ENCODE measurements at regions not wholly inside any gene's neighbourhood (a gene's known extent, or its start where the extent isn't known, plus 50 kb on each side); places are given as distances from the start of the nearest gene placed in this dataset.
A peak's percentile ranks its signal among the peaks of the same experiment; 100 is the strongest.

- DNase-seq = no peak
Measured at GRCh38 chr9:131809941-131810344, 70.1 kb upstream of the RAPGEF1 start.

GRCh38 chr9:131808291-131808690 is 68.4 kb upstream of the RAPGEF1 start:
- DNase-seq = no peak

- DNase-seq = no peak
Measured at GRCh38 chr9:131807144-131807983, 67.5 kb upstream of the RAPGEF1 start.

GRCh38 chr9:131805803-131806202 is 65.9 kb upstream of the RAPGEF1 start:
- no peak for DNase-seq

- no peak for DNase-seq
Measured at GRCh38 chr9:131804826-131805225, 65.0 kb upstream of the RAPGEF1 start.

GRCh38 chr9:131803758-131804411 is 64.0 kb upstream of the RAPGEF1 start:
- no peak for DNase-seq

GRCh38 chr9:131801810-131802209 is 61.9 kb upstream of the RAPGEF1 start:
- no peak for DNase-seq

GRCh38 chr9:131800843-131801242 is 61.0 kb upstream of the RAPGEF1 start:
- DNase-seq = no peak

- DNase-seq = no peak
Measured at GRCh38 chr9:131800366-131800765, 60.5 kb upstream of the RAPGEF1 start.

GRCh38 chr9:131799177-131799823 is 59.4 kb upstream of the RAPGEF1 start:
- DNase-seq = peak; percentile 14 to 39

GRCh38 chr9:131798246-131798645 is 58.4 kb upstream of the RAPGEF1 start:
- DNase-seq = no peak

- DNase-seq = no peak
Measured at GRCh38 chr9:131794393-131794792, 54.5 kb upstream of the RAPGEF1 start.

GRCh38 chr9:131791542-131792254 is 51.8 kb upstream of the RAPGEF1 start:
- DNase-seq = no peak

Data from CD4-positive, alpha-beta T cell treated with Interleukin-4 for 1 hour (primary cell).